ENCODE measurements at regions not wholly inside any gene's neighbourhood (a gene's known extent, or its start where the extent isn't known, plus 50 kb on each side); places are given as distances from the start of the nearest gene placed in this dataset.

DNA sequence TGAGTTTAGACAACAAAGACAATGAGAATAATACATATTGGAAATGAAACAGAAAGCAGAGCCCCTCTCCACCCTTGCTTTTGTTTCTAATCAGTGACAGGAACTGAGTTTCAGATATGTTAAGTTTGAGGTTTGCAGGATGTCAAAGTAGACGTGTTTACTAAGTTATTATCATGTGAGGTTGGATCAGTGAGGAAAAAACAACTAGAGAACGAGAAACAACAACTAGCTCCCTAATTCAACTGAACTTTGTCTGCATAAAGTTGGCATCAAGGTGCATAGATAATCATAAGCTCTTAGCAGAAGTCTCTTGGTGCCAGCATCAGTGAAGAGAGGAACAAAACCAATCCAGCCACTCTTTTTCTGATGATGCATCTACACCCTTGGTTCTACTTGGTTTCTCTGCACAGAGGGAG, 491.1 kb upstream of the NR2F2 start:
- no peak overlapping the region for H3K4me3 Mint-ChIP-seq (ENCODE audit: unreplicated experiment)
- H3K9me3 Mint-ChIP-seq (ENCODE audit: unreplicated experiment): peaks cover 3% of the 10 kb centered on the region
- no peak for DNase-seq
- peaks cover 9% of the 10 kb centered on the region for H3K4me1 Mint-ChIP-seq (ENCODE audit: low read depth, unreplicated experiment)
- H3K36me3 Mint-ChIP-seq (ENCODE audit: unreplicated experiment): no peaks in the 10 kb centered on the region
- no peak overlapping the region for H3K27ac Mint-ChIP-seq (ENCODE audit: unreplicated experiment)
- no peaks in the 10 kb centered on the region for H3K27me3 Mint-ChIP-seq (ENCODE audit: unreplicated experiment)
- TF ChIP-seq, protein P1, sequence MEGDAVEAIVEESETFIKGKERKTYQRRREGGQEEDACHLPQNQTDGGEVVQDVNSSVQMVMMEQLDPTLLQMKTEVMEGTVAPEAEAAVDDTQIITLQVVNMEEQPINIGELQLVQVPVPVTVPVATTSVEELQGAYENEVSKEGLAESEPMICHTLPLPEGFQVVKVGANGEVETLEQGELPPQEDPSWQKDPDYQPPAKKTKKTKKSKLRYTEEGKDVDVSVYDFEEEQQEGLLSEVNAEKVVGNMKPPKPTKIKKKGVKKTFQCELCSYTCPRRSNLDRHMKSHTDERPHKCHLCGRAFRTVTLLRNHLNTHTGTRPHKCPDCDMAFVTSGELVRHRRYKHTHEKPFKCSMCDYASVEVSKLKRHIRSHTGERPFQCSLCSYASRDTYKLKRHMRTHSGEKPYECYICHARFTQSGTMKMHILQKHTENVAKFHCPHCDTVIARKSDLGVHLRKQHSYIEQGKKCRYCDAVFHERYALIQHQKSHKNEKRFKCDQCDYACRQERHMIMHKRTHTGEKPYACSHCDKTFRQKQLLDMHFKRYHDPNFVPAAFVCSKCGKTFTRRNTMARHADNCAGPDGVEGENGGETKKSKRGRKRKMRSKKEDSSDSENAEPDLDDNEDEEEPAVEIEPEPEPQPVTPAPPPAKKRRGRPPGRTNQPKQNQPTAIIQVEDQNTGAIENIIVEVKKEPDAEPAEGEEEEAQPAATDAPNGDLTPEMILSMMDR (IDR thresholded peaks at IDR 0.05; ENCODE audit: partially characterized antibody, unreplicated experiment): no peak

DNA sequence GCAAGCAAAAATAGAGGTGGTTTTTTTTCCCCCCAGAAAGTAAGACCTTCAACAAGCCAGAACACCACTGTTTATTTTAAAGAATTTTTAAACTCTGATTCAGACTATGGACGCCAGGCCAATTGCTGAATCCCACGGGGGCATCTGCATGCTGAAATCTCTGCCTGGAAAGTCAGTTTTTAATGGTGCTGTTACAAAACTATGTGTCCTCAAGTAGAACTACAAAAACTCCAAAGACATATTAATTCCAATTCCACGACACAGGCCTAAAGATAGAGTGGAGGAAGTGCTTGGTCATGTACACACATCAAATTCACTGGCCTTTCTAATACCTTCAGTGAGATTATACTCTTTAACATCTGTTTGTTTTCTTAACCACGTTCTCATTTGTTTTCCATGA, 490.5 kb upstream of the NR2F2 start:
- peaks cover 7% of the 10 kb centered on the region for H3K4me1 Mint-ChIP-seq (ENCODE audit: low read depth, unreplicated experiment)
- H3K36me3 Mint-ChIP-seq (ENCODE audit: unreplicated experiment): no peaks in the 10 kb centered on the region
- H3K27me3 Mint-ChIP-seq (ENCODE audit: unreplicated experiment): no peaks in the 10 kb centered on the region
- TF ChIP-seq, protein P1 (IDR thresholded peaks at IDR 0.05; ENCODE audit: partially characterized antibody, unreplicated experiment): no peak
- peaks cover 3% of the 10 kb centered on the region for H3K9me3 Mint-ChIP-seq (ENCODE audit: unreplicated experiment)
- no peak overlapping the region for H3K4me3 Mint-ChIP-seq (ENCODE audit: unreplicated experiment)
- H3K27ac Mint-ChIP-seq (ENCODE audit: unreplicated experiment): no peak overlapping the region
- DNase-seq: no peak

DNA sequence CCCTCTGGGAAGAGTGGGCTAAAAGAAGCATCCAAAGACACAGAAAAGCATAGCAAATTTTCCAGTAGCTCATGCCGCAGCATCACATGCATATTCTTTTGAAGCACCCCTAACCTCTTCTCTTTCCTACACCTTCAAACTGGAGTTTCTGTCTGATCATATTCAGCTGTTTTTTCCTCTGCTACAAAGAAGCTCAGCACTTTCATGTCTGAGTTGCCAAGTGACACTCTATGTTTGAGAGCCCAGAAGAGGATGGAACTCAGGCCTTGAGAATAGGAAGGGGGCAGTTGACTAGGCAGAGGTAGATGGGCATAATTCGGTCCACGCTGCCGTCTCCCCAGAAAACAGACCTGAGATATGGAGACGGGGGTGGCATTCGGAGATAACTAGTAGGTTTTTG, 489.6 kb upstream of the NR2F2 start:
- DNase-seq: no peak
- TF ChIP-seq, protein P1 (IDR thresholded peaks at IDR 0.05; ENCODE audit: partially characterized antibody, unreplicated experiment): no peak
- Mint-ChIP-seq H3K4me3 (ENCODE audit: unreplicated experiment) (no peak overlapping the region), H3K9me3 (ENCODE audit: unreplicated experiment) (peaks cover 3% of the 10 kb centered on the region), H3K36me3 (ENCODE audit: unreplicated experiment) (no peaks in the 10 kb centered on the region), H3K27me3 (ENCODE audit: unreplicated experiment) (no peaks in the 10 kb centered on the region), H3K4me1 (ENCODE audit: low read depth, unreplicated experiment) (peaks cover 13% of the 10 kb centered on the region), H3K27ac (ENCODE audit: unreplicated experiment) (no peak overlapping the region)

DNA sequence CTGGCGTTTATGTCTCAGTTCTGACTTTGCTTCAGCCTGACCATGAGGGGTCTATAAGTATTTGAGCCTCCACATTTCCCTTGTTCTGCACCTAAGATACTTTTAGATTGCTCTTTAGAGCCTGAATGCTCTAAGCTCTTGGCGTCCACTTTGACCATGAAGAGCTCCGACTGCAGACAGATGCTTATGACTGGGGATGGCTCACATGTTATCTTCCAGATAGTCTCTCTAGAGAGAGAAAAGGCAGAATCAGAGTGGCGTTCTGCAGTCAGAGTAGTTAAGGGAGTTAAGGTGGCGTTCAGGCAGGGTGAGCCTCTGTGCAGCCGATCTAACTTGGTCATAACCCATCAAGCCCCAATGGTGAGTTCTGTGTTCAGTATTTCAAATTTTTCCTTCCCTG, 487.9 kb upstream of the NR2F2 start:
- H3K27ac Mint-ChIP-seq (ENCODE audit: unreplicated experiment): no peak overlapping the region
- no peak for DNase-seq
- TF ChIP-seq, protein P1 (IDR thresholded peaks at IDR 0.05; ENCODE audit: partially characterized antibody, unreplicated experiment): no peak
- peaks cover 2% of the 10 kb centered on the region for H3K27me3 Mint-ChIP-seq (ENCODE audit: unreplicated experiment)
- no peaks in the 10 kb centered on the region for H3K36me3 Mint-ChIP-seq (ENCODE audit: unreplicated experiment)
- H3K4me3 Mint-ChIP-seq (ENCODE audit: unreplicated experiment): no peak overlapping the region
- peaks cover 3% of the 10 kb centered on the region for H3K9me3 Mint-ChIP-seq (ENCODE audit: unreplicated experiment)
- H3K4me1 Mint-ChIP-seq (ENCODE audit: low read depth, unreplicated experiment): peaks cover 18% of the 10 kb centered on the region

DNA sequence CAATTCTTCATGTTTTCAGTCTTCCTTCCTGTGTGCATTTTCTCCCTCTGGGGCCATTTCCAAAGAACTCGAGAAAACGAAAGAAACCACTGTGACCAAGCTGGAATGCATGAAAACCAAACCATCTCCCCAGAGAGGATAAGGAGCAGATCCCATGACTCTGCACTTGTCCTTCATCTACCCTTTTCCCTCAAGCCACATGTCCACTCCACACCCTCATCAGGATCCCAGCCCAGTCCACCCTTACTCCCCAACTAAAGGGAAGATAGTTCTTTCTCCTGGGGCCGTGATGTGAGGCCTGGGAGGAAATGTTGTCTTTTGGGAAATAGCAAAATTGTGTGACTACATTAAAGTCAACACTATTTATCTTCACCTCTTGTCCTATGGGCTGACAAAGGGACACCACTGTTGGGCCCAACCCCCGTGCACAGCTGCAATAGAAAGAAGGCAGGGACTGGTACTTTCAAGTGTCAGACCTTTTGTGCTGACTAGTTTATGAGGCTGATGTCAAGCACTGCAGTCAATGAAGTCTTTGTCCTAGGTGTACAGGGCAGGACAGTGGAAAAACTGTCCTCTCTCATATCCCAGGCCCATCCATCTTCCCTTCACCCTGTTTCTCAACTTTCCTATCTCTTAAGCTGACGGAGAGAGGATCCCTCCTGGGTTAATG, 487.1 kb upstream of the NR2F2 start:
- H3K4me3 Mint-ChIP-seq (ENCODE audit: unreplicated experiment): no peak overlapping the region
- no peak overlapping the region for H3K27ac Mint-ChIP-seq (ENCODE audit: unreplicated experiment)

More for the DNA sequence above, 487.1 kb upstream of the NR2F2 start:
- Mint-ChIP-seq H3K9me3 (ENCODE audit: unreplicated experiment) (peaks cover 3% of the 10 kb centered on the region), H3K27me3 (ENCODE audit: unreplicated experiment) (peaks cover 2% of the 10 kb centered on the region), H3K36me3 (ENCODE audit: unreplicated experiment) (no peaks in the 10 kb centered on the region), H3K4me1 (ENCODE audit: low read depth, unreplicated experiment) (peaks cover 18% of the 10 kb centered on the region)
- TF ChIP-seq, protein P1 (IDR thresholded peaks at IDR 0.05; ENCODE audit: partially characterized antibody, unreplicated experiment): no peak
- DNase-seq: no peak

Data from glutamatergic neuron (in vitro differentiated cells).